ENCODE measurements at regions not wholly inside any gene's neighbourhood (a gene's known extent, or its start where the extent isn't known, plus 50 kb on each side); places are given as distances from the start of the nearest gene placed in this dataset.

- TF ChIP-seq CTCF (conservative IDR thresholded peaks at IDR 0.05) (no peak), EZH2 (IDR thresholded peaks at IDR 0.05; ENCODE audit: low read depth) (no peak)
Observed at GRCh38 chr5:171637811-171638210, 147.8 kb upstream of the SMIM23 start.
